Cardiac septum (tissue), 1 donor: ENCODE measurements at regions not wholly inside any gene's neighbourhood (a gene's known extent, or its start where the extent isn't known, plus 50 kb on each side); places are given as distances from the start of the nearest gene placed in this dataset.

Experiments used
- DNase-seq: peaks from one replicate; pipeline ENCODE4 v3.0.0-alpha.2; 2020; ENCODE audit warnings: low spot score
- intact Hi-C: fragments of 100-400 bp; cut with DNase I; formaldehyde crosslinking; loops from one replicate; pipeline ENCODE4 v1.14.0; 2022
- donor health status: DM: no; HTN: no; CAD: no.

GRCh38 chr10:78389419-78389818 is 355.8 kb downstream of the RPS24 start:
- intact Hi-C loops = no loop called here
- DNase-seq = no peak

GRCh38 chr10:78390051-78390450 is 356.4 kb downstream of the RPS24 start:
- DNase-seq = no peak
- intact Hi-C loops = no loop called here

- no peak for DNase-seq
- intact Hi-C loops = no loop called here
Observed at GRCh38 chr10:78390817-78391216, 357.2 kb downstream of the RPS24 start.

GRCh38 chr10:78391585-78391984 is 357.9 kb downstream of the RPS24 start:
- intact Hi-C loops = no loop called here
- no peak for DNase-seq

GRCh38 chr10:78392197-78392596 is 358.5 kb downstream of the RPS24 start:
- no peak for DNase-seq
- intact Hi-C loops = no loop called here

- DNase-seq = no peak
- intact Hi-C loops = no loop called here
Observed at GRCh38 chr10:78393094-78393493, 359.4 kb downstream of the RPS24 start.

- no peak for DNase-seq
- intact Hi-C loops = no loop called here
Observed at GRCh38 chr10:78394047-78394446, 360.4 kb downstream of the RPS24 start.

- no peak for DNase-seq
- intact Hi-C loops = no loop called here
Observed at GRCh38 chr10:78395162-78395561, 361.5 kb downstream of the RPS24 start.

GRCh38 chr10:78396754-78397153 is 363.1 kb downstream of the RPS24 start:
- DNase-seq = no peak
- intact Hi-C loops = no loop called here

GRCh38 chr10:78397786-78398185 is 364.1 kb downstream of the RPS24 start:
- intact Hi-C loops = no loop called here
- no peak for DNase-seq

- DNase-seq = no peak
- intact Hi-C loops = no loop called here
Observed at GRCh38 chr10:78398382-78398781, 364.7 kb downstream of the RPS24 start.

GRCh38 chr10:78401624-78402367 is 368.1 kb downstream of the RPS24 start:
- intact Hi-C loops = loop anchor here (10.0 kb wide), 1 partner anchor 357 kb away; no protein-coding TSS in a partner anchor
- DNase-seq = peak; percentile 74

GRCh38 chr10:78402591-78402990 is 368.9 kb downstream of the RPS24 start:
- intact Hi-C loops = loop anchor here (10.0 kb wide), 1 partner anchor 358 kb away; no protein-coding TSS in a partner anchor
- peak; percentile 72 for DNase-seq

GRCh38 chr10:78403781-78404180 is 370.1 kb downstream of the RPS24 start:
- intact Hi-C loops = loop anchor here (10.0 kb wide), 1 partner anchor 359 kb away; no protein-coding TSS in a partner anchor
- DNase-seq = no peak

- no peak for DNase-seq
- intact Hi-C loops = loop anchor here (10.0 kb wide), 1 partner anchor 359 kb away; no protein-coding TSS in a partner anchor
Observed at GRCh38 chr10:78404296-78404695, 370.6 kb downstream of the RPS24 start.

- intact Hi-C loops = loop anchor here (5.0 to 10.0 kb wide), 3 partner anchors 182 to 360 kb away; no protein-coding TSS in a partner anchor
- no peak for DNase-seq
Observed at GRCh38 chr10:78405231-78405630, 371.6 kb downstream of the RPS24 start.

- intact Hi-C loops = loop anchor here (5.0 to 10.0 kb wide), 3 partner anchors 182 to 361 kb away; no protein-coding TSS in a partner anchor
Observed at GRCh38 chr10:78405736-78406135, 372.1 kb downstream of the RPS24 start.

GRCh38 chr10:78406648-78407008 is 373.0 kb downstream of the RPS24 start:
- intact Hi-C loops = loop anchor here (5.0 to 10.0 kb wide), 3 partner anchors 181 to 362 kb away; no protein-coding TSS in a partner anchor
- DNase-seq = no peak

More at GRCh38 chr10:78405736-78406135, 372.1 kb downstream of the RPS24 start:
- no peak for DNase-seq

GRCh38 chr10:78407009-78407711 is 373.5 kb downstream of the RPS24 start:
- DNase-seq = peak; percentile 86
- intact Hi-C loops = loop anchor here (5.0 to 10.0 kb wide), 3 partner anchors 180 to 362 kb away; no protein-coding TSS in a partner anchor

GRCh38 chr10:78407966-78408365 is 374.3 kb downstream of the RPS24 start:
- intact Hi-C loops = loop anchor here (5.0 to 10.0 kb wide), 3 partner anchors 179 to 363 kb away; no protein-coding TSS in a partner anchor
- DNase-seq = no peak
